SIG-M5 treated with dmso at 0.1 percent for 504 hours (cell line): ENCODE measurements at regions not wholly inside any gene's neighbourhood (a gene's known extent, or its start where the extent isn't known, plus 50 kb on each side); places are given as distances from the start of the nearest gene placed in this dataset.
"Not testable (repeated sequence)": the region's sequence is repeated elsewhere in the genome, so short reads cannot be mapped to it uniquely, and the experiment has no call there.

ENCODE experiments used
- DNase-seq: peaks from one replicate; lab custom pipeline; 2025; ENCODE audit not compliant: unreplicated experiment; lab: John Stamatoyannopoulos, UW

DNA sequence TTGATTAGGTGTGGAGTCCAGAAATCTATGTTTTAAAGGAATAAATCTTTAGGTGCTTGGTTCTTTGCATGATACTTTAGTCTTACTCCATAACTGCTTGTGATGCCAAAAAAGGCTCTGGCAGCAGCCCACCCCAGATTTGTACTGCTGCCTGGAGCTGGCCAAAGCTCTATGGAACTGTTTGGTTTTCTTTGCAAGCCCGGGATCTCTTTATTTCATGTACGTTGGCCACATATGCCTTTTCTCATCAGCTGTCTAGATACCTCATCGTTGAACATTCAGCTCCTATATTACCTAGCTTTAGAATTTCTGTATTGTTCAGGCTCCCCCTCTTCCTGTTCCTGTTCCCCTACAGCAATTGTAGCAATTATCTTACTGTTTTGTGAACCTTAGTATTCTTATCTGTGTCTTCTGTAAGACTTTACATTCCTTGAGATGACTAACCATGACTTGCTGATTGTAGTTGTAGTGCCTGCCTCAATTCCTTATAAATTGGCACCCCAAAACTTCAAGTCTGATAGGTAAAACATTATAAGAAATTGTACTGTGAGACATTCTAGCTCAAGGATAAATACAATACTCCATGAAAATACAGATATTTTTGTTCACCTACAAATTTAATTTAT, 199.4 kb upstream of the GPRIN3 start:
- DNase-seq = no peak

DNA sequence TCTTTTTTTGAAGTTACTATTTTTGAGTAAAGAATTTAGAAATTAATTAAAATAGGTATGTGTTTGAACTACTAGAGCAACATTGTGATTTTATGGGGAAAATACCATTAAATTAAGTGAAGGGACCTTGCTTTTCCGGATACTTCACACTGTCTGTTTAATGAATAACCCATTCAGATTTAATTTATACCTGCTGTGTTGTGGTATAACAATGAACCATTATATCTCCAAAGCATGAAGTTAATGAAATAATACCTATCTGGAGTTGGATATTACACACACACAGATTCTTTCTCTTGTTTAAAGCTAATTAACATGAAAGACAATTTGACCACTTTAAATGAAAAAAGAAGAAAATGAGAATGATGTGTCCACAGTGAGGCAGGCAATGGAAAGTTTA, 195.0 kb upstream of the GPRIN3 start:
- no peak for DNase-seq

DNA sequence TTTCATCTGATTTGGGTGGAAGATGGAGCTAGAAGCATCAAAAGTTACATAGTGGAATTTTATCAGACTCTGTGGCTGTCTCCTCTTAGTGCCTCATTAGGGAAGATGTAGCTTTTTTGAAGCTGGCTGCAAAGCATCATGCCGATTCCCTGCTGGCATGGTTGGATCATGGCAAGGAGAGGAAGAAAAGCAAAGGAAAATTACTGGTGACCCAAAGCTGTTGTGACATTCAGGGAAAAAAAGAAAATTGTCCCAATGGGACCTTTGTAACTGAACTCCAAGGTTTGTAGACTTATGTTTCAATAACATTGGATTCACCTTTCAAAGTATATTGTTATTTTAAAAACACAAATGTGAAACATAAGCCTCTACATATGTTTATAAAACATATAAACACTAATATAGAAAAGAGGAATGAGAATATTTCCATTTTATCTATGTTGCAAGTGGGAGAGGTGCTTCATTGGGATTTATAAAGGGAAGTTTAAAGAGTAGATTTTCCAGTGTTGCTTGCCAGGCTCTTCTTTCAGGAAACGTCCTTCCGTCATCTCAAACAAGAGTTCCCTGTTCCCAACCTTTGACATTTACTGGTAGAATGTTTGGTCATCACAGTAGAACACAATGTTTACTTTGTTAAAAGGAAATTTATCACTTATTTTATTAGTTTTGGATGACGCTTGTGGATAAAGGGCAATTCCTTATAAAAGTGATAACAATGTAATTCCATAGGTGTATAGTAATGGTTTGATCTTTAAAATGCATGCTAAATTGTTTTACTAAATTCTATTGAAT, 190.1 kb upstream of the GPRIN3 start:
- no peak for DNase-seq

DNA sequence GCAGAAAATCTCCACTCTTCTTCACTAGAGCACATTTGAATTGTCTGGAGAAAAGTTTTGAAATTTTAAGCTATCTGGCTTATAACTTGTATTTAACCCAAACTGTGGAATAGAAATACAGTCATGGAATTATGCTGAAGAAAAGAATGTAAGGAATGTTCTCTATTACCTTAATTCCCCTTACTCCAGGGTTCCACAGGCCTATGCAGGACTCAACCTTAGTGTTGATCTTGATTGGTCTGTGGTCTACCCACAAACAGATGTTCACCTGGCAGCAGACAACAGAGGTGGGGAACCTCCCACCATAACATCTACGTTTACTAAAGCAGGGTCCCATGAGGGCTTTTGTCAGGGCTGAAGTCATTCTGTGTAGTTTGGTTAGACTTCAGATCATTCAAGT, 189.3 kb upstream of the GPRIN3 start:
- DNase-seq = no peak

DNA sequence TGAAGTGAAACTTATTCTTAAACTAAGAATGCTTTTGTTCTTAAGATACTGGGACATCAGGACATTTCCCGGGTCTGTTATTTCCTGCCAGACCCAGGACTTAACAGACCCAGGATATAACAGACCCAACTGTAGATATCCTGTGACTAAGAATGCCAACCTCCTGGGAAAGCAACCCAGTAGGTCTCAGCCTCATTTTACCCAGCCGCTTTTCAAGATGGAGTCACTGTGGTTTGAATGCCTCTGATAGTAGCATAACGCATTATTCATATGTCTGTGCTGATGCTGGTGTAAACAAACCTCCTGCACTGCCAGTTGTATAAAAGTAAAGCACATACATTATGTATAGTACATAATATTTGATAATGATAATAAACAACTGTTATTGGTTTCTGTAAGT, 185.8 kb upstream of the GPRIN3 start:
- no peak for DNase-seq

DNA sequence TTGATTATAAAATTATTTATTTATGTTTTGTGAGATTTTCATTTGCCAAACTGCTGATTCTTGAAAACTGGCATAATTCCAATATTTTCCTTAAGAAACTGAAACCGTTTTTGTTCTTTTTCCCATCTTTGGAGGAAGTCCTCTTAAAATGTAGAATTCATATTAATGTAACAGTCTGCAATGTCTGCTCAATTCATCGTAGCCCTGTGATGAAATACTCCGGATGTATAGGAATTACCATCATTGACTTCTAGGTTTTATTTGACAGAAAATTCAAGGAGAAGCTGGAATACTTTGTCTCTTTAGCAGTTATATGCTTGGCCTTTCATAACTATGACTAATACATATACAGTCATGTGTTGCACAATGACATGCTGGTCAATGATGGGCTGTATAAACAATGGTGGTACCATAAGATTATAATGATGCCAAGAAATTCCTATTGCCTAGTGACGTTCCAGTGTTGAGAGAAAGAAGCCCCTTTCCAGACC, 185.0 kb upstream of the GPRIN3 start:
- no peak for DNase-seq

DNA sequence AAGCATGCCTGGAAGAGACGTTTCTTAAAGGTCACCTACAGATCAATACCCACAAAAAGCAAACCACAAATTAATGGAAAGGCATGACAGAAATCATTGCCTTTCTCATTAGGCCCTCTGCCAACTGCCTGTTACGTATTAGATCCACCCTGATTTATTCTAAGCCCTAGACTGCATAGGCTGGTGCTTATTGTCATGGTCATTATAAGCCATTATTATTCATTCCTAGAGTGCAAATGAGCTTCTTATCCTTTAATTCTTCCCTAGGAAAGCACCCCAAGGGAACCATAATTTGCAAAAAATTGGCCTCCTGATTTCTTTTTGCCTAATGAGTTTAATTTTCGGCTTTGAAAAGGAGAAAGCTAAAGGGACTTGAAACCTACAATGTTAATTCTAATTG, 184.2 kb upstream of the GPRIN3 start:
- DNase-seq = no peak

DNA sequence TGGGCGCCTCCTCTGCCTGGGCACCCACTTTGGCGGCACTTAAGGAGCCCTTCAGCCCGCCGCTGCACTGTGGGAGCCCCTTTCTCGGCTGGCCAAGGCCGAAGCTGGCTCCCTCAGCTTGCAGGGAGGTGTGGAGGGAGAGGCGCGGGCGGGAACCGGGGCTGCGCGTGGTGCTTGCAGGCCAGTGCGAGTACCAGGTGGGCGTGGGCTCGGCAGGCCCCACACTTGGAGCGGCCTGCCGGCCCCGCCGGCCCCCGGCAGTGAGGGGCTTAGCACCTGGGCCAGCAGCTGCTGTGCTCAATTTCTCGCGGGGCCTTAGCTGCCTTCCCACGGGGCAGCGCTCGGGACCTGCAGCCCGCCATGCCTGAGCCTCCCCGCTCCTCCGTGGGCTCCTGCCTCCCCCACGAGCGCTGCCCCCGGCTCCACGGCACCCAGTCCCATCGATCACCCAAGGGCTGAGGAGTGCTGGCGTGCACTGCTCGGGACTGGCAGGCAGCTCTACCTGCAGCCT, 182.4 kb upstream of the GPRIN3 start:
- DNase-seq = not testable (repeated sequence)

DNA sequence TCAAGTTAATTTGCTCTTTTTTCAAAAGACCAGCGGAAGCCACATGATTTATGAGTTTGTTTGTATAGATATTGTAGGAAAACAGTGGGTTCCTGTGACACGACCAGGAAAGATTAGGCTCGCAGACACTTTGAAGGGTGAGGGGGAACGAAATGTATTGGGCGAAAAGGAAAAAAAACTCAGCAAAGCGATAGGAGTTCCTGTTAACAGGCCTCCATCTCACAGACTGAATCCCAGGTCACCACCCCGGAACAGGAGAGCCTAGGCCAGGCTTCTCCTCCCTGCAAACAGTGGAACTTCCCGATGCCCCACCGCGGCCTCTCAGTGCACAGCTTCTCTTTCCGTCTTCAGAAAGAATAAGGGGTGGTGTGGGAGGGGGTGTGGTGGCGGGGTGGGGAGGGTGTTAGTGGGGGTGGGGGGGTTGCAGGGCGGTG, 181.8 kb upstream of the GPRIN3 start:
- no peak for DNase-seq

DNA sequence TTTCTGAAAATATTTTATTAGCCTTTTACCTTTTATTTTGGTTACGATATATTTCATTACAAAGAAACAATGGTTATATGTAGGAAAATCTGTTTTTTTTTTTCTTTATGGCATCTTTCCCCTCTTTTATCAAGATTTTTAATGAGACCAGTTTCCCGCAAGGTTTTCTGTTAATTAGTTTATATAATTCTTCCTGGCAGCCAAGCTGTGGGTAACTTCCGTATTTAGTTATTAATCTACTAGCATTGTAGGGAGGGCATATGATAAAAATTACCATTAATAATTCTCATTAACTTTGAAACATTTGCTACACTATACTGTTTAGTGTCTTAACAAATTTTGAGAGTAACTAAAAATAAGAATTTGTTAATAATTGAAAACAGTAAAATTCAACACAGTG, 181.1 kb upstream of the GPRIN3 start:
- no peak for DNase-seq

DNA sequence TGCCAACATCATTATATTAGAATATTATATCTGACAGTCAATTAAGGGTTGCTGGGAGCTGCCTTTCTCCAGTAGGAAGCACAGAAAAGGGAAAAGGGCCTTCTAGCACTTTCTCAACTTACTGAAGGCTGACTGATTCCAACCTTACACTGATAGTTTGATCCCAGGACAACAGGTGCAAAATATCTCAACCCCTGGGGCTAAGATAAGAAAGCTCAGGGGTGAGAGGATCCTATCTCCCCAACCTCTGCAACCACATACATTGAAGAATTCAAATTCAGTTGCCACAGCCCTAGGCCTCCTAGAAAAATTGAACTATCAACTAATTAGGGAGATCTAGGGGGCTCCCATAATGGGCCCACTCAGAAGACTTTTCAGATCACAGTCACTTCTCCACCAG, 179.1 kb upstream of the GPRIN3 start:
- no peak for DNase-seq

DNA sequence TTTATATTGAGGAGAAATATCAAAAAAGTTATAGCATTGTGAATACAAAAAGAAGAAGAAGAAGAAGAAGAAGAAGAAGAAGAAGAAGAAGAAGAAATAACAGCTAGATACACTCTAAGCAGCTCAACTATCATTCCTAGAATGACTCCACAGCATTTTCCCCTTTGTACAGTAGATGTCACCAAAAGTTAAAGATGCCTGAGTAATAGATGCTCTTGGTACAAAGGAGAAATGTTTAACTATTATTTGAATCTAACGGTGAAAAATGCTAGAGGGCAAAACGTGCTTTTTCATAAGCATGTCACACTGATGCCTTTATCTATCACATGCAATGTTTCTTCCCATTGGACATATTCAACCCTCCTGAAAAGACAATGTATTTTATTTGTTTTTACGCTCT, 178.4 kb upstream of the GPRIN3 start:
- peak; percentile 9 for DNase-seq

DNA sequence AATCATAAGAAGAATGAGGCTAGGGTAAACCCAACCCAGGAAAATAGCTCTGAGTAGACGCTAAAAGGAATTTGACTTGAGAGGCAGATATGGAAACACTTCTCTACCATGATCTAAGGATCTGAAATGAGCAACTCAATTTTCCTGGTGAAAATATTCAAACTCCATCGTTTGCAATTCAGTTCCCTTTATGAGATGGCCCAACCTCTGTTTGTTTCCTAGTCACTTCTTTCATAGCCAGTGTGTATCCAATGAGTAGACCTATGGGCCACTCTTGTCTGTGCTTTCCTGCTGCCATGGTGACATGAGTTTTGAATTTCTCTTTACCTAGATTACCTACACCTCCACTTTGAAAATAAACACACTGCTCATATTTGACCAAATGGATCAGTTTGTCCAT, 176.2 kb upstream of the GPRIN3 start:
- DNase-seq = no peak

DNA sequence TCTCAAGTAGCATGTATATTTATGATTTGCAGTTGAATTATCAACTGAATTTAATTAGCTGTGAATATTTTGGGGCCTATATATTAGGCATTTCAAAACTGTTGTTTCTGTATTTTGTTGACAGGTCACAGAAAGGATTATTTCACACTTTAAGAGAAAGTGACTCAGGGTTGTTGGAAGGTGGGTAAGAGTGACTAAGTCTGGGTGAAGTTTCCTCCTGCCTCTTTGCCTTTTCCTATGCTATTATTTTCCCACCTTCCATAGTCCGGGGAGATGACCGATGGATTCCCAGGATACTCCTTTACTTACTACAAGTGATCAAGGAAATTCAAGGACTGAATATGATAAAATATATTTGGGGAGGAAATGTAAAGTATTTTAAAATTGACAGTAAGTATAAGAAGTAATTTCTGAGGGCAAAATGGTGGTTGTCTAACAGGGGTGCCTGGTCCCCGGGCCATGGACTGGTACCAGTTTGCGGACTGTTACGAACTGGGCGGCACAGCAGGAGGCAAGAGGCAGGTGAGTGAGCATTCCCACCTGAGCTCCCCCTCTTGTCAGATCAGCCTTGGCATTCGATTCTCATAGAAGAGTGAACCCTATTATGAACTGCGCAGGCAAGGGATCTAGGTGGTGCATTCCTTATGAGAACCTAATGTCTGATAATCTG, 175.5 kb upstream of the GPRIN3 start:
- DNase-seq = no peak

DNA sequence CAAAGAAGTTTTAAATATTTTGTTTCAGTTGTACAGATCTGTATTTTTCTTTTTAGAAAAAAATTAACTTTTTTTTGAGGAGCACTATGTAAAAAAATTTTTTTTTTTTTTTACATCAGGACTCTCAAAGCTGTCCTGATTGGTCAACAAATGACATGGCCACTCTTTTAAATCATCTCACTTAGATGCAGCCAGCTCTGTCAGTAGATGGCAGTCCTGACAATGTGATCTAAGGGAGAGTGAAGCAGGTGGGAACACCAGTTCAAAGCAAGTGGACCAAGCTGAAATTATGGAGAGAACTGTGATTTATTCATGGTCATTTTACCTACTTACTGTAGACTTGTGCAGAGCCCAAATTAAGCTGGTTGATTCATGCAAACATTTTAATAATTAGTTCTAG, 174.7 kb upstream of the GPRIN3 start:
- DNase-seq = peak; percentile 38

DNA sequence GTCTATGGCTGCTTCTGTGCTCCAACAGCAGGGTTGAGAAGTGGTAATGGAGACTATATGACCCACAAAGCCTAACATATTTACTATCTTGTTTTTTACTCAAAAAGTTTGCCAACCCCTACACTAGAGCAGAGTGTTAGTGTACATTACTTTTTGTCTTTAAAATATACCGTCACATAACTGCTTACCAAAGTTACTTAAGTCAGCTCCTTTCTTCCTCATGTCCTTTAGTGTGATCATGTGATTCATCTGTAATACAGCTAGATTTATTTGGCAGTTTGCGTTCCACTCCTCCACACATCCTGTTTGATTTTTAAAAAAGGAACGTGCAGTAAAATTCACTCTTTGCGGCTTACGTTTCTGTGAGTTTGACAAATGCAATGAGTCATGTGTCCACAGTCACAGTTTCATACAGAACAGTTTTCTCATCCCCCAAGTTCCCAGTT, 162.4 kb upstream of the GPRIN3 start:
- DNase-seq = peak; percentile 39

DNA sequence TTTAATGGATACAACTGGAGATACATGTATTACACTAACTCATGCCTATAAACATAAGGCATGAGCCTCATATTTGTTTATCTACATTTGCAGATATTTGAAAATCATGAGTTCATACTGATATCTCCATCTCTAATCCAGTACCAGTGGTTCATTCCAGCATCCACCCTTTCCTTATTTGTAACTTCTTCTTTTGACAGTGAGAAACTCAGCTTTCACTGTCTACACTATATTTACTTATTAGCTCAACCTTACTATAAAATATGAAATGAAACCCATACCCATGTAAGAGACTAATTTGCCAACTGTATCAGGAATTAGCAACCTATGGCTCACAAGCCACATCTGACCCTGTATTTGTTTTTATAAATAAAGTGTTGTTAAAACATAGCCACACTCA, 161.9 kb upstream of the GPRIN3 start:
- no peak for DNase-seq

DNA sequence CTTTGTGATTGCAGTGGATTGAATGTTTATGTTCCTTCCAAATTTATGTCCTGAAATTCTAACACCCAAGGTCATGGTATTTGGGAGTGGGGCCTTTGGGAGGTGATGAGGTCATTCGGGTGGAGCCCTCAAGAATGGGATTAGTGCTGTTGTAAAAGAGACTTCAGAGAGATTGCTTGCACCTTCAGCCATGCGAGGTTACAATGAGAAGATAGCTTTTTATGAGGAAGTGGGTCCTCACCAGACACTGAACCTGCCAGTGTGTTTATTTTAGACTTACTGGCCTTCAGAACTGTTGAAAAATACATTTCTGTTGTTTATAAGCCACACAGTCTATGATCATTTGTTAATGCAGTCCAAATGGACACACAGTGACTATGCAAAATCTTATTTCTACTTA, 161.0 kb upstream of the GPRIN3 start:
- no peak for DNase-seq

DNA sequence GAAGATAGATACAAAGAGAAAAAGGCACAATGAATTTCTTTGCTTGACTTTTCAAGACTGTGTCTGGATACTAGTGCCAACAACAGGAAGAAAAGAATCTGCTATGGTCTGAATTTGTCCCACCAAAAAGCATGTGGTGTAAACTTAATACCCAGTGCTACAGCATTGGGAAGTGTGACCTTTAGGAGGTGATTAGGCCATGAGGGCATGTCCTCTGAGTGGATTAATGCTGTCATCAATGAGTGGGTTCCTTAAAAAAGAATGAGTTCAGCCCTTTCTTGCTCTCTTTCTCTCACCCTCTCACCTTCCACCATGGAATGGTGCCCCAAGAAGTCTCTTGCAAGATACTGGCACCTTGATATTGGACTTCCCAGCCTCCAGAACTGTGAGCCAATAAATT, 155.7 kb upstream of the GPRIN3 start:
- DNase-seq = no peak

DNA sequence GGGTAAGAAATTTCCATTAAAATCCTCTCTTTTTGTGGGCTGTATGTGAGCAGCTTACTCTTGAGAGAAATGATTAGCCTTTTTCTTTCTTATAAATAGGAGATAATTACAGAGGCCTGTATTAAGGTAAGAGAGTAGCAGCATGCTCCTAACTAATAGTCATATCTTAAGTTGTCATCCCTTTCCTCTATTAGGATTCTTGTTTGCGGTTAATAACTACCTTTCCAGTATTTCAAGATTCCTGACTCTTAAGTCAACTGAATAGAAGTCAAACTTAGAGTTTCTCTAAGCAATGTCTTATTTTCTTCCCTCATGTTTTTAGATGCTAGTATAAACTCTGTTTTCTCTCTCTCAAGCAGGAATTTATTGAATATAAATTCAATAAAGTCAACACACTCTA, 139.9 kb upstream of the GPRIN3 start:
- DNase-seq = peak; percentile 10

DNA sequence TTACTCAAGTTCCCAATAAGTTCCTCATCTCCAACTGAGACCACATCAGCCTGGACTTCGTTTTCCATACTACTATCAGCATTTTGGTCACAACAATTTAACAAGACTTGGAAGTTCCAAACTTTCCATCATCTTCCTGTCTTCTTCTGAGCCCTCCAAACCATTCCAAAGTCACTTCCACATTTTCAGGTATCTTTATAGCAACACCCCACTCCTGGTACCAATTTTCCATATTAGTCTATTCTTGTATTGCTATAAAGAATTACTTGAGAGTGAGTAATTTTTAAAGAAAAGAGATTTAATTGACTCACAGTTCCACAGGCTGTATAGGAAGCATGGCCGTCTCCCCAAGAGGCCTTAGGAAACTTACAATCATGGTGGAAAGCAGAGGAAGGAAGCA, 138.6 kb upstream of the GPRIN3 start:
- no peak for DNase-seq

DNA sequence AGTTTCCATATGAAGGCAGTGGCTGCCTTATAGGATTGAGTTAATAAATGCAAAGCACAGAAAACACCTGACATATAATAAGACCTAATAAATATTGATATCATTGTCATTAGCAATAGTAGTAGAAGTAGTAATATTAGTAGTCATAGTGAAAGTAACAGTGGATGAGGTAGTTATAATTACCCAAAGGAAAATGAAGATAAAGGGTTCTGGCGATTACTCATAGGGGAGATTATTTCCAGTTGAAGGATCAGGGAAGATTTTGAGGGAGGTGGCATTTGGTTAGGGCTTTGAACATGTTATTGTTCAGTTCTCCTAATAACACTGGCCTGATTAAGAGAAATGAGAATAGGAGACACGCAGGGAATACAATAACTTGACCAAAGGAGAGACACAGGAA, 131.9 kb upstream of the GPRIN3 start:
- no peak for DNase-seq
